Esophagus muscularis mucosa (tissue), 3 donors: ENCODE measurements at regions not wholly inside any gene's neighbourhood (a gene's known extent, or its start where the extent isn't known, plus 50 kb on each side); places are given as distances from the start of the nearest gene placed in this dataset.

Source experiments
- POLR2A ChIP-seq: fragments of 450-650 bp; IDR thresholded peaks from one replicate; pipeline ENCODE4 v1.6.1; 2017; ENCODE audit warnings: antibody characterized with exemption, moderate library complexity, mild to moderate bottlenecking, low read depth
- POLR2AphosphoS5 ChIP-seq, 2 donors: sonication (generic); formaldehyde crosslinking; IDR thresholded peaks; one replicate each; pipeline ENCODE4 v1.6.1; 2017; ENCODE audit warnings: antibody characterized with exemption in 2 of 2
- TF ChIP-seq, protein P1 (sequence below), 3 experiments: fragments of 200-600 bp in 2 of 3; fragments of 450-650 bp in 1 of 3; sonication (generic) in 2 of 3; IDR thresholded peaks; one replicate each; pipeline ENCODE4 v1.5.1; 2017 to 2019; ENCODE audit warnings: antibody characterized with exemption in 3 of 3, mild to moderate bottlenecking in 2 of 3, moderate library complexity in 1 of 3

DNA sequence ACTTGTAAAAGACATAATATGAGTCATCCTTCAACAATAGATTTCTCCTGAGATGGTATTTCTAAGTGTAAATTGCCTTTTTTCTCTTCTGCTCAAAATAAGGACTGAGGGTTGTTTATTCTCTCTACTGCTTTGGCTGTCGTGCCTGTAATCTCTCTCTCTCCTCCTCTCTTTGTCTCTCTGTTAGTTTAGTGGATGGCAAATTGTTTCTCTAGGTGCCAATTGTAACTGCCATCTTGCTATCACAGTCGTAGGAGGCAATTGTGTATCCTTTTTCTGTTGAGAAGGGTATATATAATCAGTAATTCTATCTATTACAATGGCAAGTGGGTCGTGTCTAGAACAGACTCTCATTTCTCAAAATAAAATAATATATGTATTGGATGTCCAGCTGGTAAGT, 545.0 kb upstream of the FBXO33 start:
- TF ChIP-seq, protein P1, sequence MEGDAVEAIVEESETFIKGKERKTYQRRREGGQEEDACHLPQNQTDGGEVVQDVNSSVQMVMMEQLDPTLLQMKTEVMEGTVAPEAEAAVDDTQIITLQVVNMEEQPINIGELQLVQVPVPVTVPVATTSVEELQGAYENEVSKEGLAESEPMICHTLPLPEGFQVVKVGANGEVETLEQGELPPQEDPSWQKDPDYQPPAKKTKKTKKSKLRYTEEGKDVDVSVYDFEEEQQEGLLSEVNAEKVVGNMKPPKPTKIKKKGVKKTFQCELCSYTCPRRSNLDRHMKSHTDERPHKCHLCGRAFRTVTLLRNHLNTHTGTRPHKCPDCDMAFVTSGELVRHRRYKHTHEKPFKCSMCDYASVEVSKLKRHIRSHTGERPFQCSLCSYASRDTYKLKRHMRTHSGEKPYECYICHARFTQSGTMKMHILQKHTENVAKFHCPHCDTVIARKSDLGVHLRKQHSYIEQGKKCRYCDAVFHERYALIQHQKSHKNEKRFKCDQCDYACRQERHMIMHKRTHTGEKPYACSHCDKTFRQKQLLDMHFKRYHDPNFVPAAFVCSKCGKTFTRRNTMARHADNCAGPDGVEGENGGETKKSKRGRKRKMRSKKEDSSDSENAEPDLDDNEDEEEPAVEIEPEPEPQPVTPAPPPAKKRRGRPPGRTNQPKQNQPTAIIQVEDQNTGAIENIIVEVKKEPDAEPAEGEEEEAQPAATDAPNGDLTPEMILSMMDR (IDR thresholded peaks at IDR 0.05) = no peak
- no peak for TF ChIP-seq POLR2AphosphoS5 (IDR thresholded peaks at IDR 0.05)
- no peak for TF ChIP-seq POLR2A
